ENCODE measurements at regions not wholly inside any gene's neighbourhood (a gene's known extent, or its start where the extent isn't known, plus 50 kb on each side); places are given as distances from the start of the nearest gene placed in this dataset.

- TF ChIP-seq JUND (IDR thresholded peaks at IDR 0.05; ENCODE audit: low read depth), result no peak
- DNase-seq (ENCODE audit: low read depth in 1 of 2, low spot score in 1 of 2), result no peak
- in situ Hi-C loops (cut with HindIII; ENCODE audit: low pct_unique_long_range_greater_than_20kb, low sequenced_read_pairs), result no loop called here
Measured at GRCh38 chr20:56924292-56925081, 295.4 kb downstream of the TFAP2C start.

GRCh38 chr20:56925082-56925830 lies 296.1 kb downstream of the TFAP2C start:
- peak; percentile 35 to 39 for DNase-seq (ENCODE audit: low read depth in 1 of 2, low spot score in 1 of 2)
- in situ Hi-C loops (cut with HindIII; ENCODE audit: low pct_unique_long_range_greater_than_20kb, low sequenced_read_pairs), result no loop called here
- TF ChIP-seq JUND (IDR thresholded peaks at IDR 0.05; ENCODE audit: low read depth), result no peak

- DNase-seq (ENCODE audit: low read depth in 1 of 2, low spot score in 1 of 2), result no peak
- in situ Hi-C loops (cut with HindIII; ENCODE audit: low pct_unique_long_range_greater_than_20kb, low sequenced_read_pairs), result no loop called here
- TF ChIP-seq JUND (IDR thresholded peaks at IDR 0.05; ENCODE audit: low read depth), result no peak
Measured at GRCh38 chr20:56925831-56926170, 296.7 kb downstream of the TFAP2C start.

GRCh38 chr20:56926501-56926900 lies 297.4 kb downstream of the TFAP2C start:
- TF ChIP-seq JUND (IDR thresholded peaks at IDR 0.05; ENCODE audit: low read depth), result no peak
- no peak for DNase-seq (ENCODE audit: low read depth in 1 of 2, low spot score in 1 of 2)
- in situ Hi-C loops (cut with HindIII; ENCODE audit: low pct_unique_long_range_greater_than_20kb, low sequenced_read_pairs), result no loop called here

GRCh38 chr20:56927127-56927526 lies 298.0 kb downstream of the TFAP2C start:
- DNase-seq (ENCODE audit: low read depth in 1 of 2, low spot score in 1 of 2), result no peak
- in situ Hi-C loops (cut with HindIII; ENCODE audit: low pct_unique_long_range_greater_than_20kb, low sequenced_read_pairs), result no loop called here
- TF ChIP-seq JUND (IDR thresholded peaks at IDR 0.05; ENCODE audit: low read depth), result no peak

- TF ChIP-seq JUND (IDR thresholded peaks at IDR 0.05; ENCODE audit: low read depth), result no peak
- in situ Hi-C loops (cut with HindIII; ENCODE audit: low pct_unique_long_range_greater_than_20kb, low sequenced_read_pairs), result no loop called here
- DNase-seq (ENCODE audit: low read depth in 1 of 2, low spot score in 1 of 2), result no peak
Measured at GRCh38 chr20:56928007-56928406, 298.9 kb downstream of the TFAP2C start.

- in situ Hi-C loops (cut with HindIII; ENCODE audit: low pct_unique_long_range_greater_than_20kb, low sequenced_read_pairs), result no loop called here
- no peak for TF ChIP-seq JUND (IDR thresholded peaks at IDR 0.05; ENCODE audit: low read depth)
- no peak for DNase-seq (ENCODE audit: low read depth in 1 of 2, low spot score in 1 of 2)
Measured at GRCh38 chr20:56929606-56930005, 300.5 kb downstream of the TFAP2C start.

GRCh38 chr20:56930876-56931275 lies 301.8 kb downstream of the TFAP2C start:
- TF ChIP-seq JUND (IDR thresholded peaks at IDR 0.05; ENCODE audit: low read depth), result no peak
- DNase-seq (ENCODE audit: low read depth in 1 of 2, low spot score in 1 of 2), result no peak
- in situ Hi-C loops (cut with HindIII; ENCODE audit: low pct_unique_long_range_greater_than_20kb, low sequenced_read_pairs), result no loop called here

GRCh38 chr20:56932575-56933330 lies 303.6 kb downstream of the TFAP2C start:
- in situ Hi-C loops (cut with HindIII; ENCODE audit: low pct_unique_long_range_greater_than_20kb, low sequenced_read_pairs), result no loop called here
- DNase-seq (ENCODE audit: low read depth in 1 of 2, low spot score in 1 of 2), result no peak
- TF ChIP-seq JUND (IDR thresholded peaks at IDR 0.05; ENCODE audit: low read depth), result no peak

- DNase-seq (ENCODE audit: low read depth in 1 of 2, low spot score in 1 of 2), result peak in 1 of 2 experiments; percentile 45
- no peak for TF ChIP-seq JUND (IDR thresholded peaks at IDR 0.05; ENCODE audit: low read depth)
- in situ Hi-C loops (cut with HindIII; ENCODE audit: low pct_unique_long_range_greater_than_20kb, low sequenced_read_pairs), result no loop called here
Measured at GRCh38 chr20:56933331-56933698, 304.2 kb downstream of the TFAP2C start.

- in situ Hi-C loops (cut with HindIII; ENCODE audit: low pct_unique_long_range_greater_than_20kb, low sequenced_read_pairs), result no loop called here
- no peak for TF ChIP-seq JUND (IDR thresholded peaks at IDR 0.05; ENCODE audit: low read depth)
- no peak for DNase-seq (ENCODE audit: low read depth in 1 of 2, low spot score in 1 of 2)
Measured at GRCh38 chr20:56934888-56935287, 305.8 kb downstream of the TFAP2C start.

GRCh38 chr20:56940466-56940865 lies 311.4 kb downstream of the TFAP2C start:
- no peak for DNase-seq (ENCODE audit: low read depth in 1 of 2, low spot score in 1 of 2)
- in situ Hi-C loops (cut with HindIII; ENCODE audit: low pct_unique_long_range_greater_than_20kb, low sequenced_read_pairs), result no loop called here
- no peak for TF ChIP-seq JUND (IDR thresholded peaks at IDR 0.05; ENCODE audit: low read depth)
